Coronary artery (tissue), 2 donors: ENCODE measurements at regions not wholly inside any gene's neighbourhood (a gene's known extent, or its start where the extent isn't known, plus 50 kb on each side); places are given as distances from the start of the nearest gene placed in this dataset.
"Not testable (repeated sequence)": the region's sequence is repeated elsewhere in the genome, so short reads cannot be mapped to it uniquely, and the experiment has no call there.

Experiments used
- DNase-seq: peaks from one replicate; pipeline ENCODE4 v3.0.0-alpha.2; 2017; ENCODE audit warnings: low spot score
- H3K27ac ChIP-seq, 2 donors: fragments of 200-600 bp; sonication (generic); one replicate each; pipeline ENCODE4 v1.5.1; 2016 to 2019
- H3K4me3 ChIP-seq: fragments of 200-600 bp; sonication (generic); 2 replicates; pipeline ENCODE4 v1.5.1; 2016; ENCODE audit warnings: mild to moderate bottlenecking, moderate library complexity
- TF ChIP-seq, protein P1 (sequence below): fragments of 200-600 bp; sonication (generic); IDR thresholded peaks from one replicate; pipeline ENCODE4 v1.5.1; 2019; ENCODE audit warnings: antibody characterized with exemption

DNA sequence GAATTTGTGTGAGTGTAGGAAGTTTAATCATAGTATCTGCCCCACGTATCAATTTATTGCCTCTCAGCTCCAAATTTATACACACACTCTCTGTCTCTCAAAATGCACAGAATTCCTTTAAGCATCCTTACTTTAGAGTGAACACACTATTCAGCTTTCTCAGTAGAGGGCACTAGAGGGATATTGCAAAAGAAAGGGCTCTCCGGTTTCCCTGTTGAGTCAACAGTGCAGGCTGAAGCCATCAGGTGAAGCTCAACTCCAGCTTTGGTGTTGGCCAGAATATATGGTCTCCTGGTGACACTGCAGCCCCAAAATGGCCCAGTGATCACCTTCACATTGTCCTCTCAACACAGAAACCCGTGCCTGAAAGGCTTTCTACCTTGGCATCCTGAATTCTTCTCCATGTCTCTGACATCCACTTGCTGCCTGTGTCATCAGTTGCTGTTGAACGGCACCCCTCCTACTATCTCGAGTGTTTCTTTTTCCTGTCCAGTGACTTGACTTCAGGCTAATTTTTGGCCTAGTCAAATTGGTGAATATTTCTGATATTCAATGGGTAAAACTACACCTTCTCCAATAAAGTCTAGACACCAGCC lies 670.5 kb downstream of the GABRG1 start:
- DNase-seq: no peak
- H3K4me3 ChIP-seq: no peak overlapping the region
- TF ChIP-seq, protein P1, sequence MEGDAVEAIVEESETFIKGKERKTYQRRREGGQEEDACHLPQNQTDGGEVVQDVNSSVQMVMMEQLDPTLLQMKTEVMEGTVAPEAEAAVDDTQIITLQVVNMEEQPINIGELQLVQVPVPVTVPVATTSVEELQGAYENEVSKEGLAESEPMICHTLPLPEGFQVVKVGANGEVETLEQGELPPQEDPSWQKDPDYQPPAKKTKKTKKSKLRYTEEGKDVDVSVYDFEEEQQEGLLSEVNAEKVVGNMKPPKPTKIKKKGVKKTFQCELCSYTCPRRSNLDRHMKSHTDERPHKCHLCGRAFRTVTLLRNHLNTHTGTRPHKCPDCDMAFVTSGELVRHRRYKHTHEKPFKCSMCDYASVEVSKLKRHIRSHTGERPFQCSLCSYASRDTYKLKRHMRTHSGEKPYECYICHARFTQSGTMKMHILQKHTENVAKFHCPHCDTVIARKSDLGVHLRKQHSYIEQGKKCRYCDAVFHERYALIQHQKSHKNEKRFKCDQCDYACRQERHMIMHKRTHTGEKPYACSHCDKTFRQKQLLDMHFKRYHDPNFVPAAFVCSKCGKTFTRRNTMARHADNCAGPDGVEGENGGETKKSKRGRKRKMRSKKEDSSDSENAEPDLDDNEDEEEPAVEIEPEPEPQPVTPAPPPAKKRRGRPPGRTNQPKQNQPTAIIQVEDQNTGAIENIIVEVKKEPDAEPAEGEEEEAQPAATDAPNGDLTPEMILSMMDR: no peak
- H3K27ac ChIP-seq: no peak overlapping the region

DNA sequence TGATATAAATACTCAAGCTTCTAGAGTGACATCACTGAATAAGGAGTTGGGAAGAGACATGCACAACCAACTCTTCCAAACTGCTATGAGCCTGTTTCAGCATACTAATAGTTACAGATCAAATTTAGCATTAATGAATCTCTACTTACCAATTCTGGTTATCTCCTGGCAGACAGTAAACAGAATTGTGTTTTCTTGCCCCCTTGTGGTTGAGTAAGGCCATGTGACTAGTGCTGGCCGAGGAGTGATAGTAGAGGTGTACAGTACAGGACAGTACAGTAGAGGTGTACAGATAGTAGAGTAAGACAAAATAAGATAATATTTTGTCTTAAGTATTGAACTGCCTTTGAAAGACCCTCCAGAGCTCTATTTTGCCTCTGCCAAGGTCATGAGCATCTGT lies 681.4 kb downstream of the GABRG1 start:
- TF ChIP-seq, protein P1: no peak
- Histone ChIP-seq H3K27ac (no peak overlapping the region), H3K4me3 (no peak overlapping the region)
- no peak for DNase-seq

DNA sequence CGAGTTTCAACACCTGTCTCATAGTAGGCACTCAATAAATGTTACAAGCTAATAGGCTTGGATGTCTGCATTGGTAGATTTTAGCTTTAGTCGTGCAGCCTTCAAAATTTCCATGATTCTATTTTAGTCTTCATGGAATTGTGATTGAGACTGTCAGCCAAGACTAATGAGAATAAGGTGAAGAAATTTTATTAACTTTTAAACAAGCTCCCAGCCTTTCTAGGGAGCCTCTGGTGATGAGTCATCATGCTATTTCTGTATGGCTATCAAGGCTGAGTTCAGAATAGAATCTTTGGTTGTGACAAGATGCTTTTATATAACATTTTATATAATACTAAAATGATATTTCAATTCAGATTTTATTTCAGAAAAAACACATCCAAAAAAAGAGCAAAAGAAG lies 685.8 kb downstream of the GABRG1 start:
- no peak overlapping the region for H3K4me3 ChIP-seq
- H3K27ac ChIP-seq: no peak overlapping the region
- no peak for DNase-seq
- TF ChIP-seq, protein P1: no peak

DNA sequence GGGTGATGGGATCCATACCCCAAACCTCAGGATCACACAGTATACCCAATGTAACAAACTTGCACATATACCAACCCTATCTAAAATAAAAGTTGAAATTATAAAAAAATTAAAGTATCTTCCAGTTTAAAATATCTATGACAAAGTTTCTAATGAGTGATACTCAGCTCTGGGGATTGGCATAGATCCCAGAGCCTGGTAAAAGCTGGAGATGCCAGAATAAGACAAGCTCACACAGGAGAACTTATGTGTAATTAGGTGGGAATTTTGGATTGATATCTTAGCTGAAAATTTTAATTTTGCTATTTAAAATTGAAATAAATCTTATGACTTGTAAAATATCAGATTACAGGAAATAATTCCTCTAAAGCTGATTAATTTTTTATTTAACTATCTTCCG lies 686.5 kb downstream of the GABRG1 start:
- no peak for DNase-seq
- TF ChIP-seq, protein P1: no peak
- H3K27ac ChIP-seq: no peak overlapping the region
- no peak overlapping the region for H3K4me3 ChIP-seq

DNA sequence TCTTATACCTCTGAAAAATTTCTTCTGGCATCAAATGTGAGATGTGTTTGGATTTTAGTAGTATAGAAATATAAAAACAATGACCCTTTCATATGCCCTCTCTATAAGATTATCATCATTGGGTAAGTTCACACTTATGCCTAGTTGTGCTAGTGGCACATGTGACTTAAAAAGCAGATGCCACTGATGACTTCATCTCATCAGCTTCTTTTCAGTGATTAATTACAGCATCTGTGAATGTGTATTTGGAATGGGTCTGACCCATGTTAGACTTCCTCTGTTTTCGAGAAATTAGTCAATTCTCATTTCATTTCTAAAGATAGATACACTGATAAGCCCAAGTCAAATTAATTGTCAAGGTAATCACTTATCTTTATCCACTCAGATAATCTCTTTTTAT lies 698.7 kb downstream of the GABRG1 start:
- Histone ChIP-seq H3K4me3 (no peak overlapping the region), H3K27ac (no peak overlapping the region)
- TF ChIP-seq, protein P1: no peak
- no peak for DNase-seq

DNA sequence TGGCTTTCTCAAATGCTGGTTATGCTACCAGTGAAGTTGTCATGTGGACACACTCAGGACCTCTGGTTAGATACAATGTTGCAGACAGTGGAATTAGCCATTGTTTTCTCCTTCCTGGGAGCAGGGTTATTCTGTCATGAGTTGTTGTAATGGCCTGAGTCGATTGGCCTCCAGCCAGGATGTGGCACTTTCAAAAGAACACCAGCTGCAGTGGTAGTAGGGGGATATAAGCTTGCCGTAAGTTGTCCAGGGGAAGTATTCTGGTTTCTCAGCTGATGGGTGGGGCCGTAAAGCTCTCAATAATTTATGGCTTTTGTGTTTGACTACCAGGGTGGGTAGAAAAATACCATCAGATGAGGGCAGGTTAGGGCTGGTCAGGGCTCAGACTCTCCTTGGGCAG lies 697.5 kb upstream of the GNPDA2 start:
- no peak overlapping the region for H3K27ac ChIP-seq
- TF ChIP-seq, protein P1: no peak
- DNase-seq: no peak
- H3K4me3 ChIP-seq: no peak overlapping the region

DNA sequence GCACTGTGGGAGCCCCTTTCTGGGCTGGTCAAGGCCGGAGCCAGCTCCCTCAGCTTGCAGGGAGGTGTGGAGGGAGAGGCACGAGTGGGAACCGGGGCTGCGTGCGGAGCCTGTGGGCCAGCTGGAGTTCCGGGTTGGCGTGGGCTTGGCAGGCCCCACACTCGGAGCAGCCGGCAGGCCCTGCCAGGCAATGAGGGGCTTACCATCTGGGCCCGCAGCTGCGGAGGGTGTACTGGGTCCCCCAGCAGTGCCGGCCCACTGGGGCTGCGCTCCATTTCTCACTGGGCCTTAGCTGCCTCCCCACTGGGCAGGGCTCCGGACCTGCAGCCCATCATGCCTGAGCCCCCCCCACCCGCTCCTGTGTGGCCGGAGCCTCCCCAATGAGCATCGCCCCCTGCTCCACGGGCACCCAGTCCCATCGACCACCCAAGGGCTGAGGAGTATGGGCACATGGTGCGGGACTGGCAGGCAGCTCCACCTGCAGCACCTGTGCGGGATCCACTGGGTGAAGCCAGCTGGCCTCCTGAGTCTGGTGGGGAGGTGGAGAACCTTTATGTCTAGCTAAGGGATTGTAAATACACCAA lies 693.8 kb upstream of the GNPDA2 start:
- H3K27ac ChIP-seq, DNase-seq, H3K4me3 ChIP-seq: not testable (repeated sequence)
